HEK293T (cell line): ENCODE measurements at regions not wholly inside any gene's neighbourhood (a gene's known extent, or its start where the extent isn't known, plus 50 kb on each side); places are given as distances from the start of the nearest gene placed in this dataset.

Experiments
- CTCF ChIA-PET: fragments of 350-600 bp; formaldehyde crosslinking; extraction: SDS; loops from one replicate; lab custom pipeline; 2021; ENCODE audit warnings: antibody characterized with exemption, inconsistent platforms; lab: Yijun Ruan, JAX
- POLR2A ChIA-PET: fragments of 350-600 bp; formaldehyde crosslinking; extraction: SDS; loops from one replicate; lab custom pipeline; 2020; ENCODE audit warnings: antibody characterized with exemption, inconsistent platforms; lab: Yijun Ruan, JAX
- DNase-seq: peaks from one replicate; pipeline ENCODE4 v3.0.0; 2012; ENCODE audit warnings: mixed read lengths; ENCODE audit errors: extremely low spot score
- ARNT ChIP-seq: fragments of 450-650 bp; IDR thresholded peaks from 2 replicates; pipeline ENCODE4 v1.6.1; 2017; ENCODE audit warnings: mild to moderate bottlenecking
- BHLHE40 ChIP-seq: fragments of 450-650 bp; IDR thresholded peaks from 2 replicates; pipeline ENCODE4 v1.6.1; 2016; ENCODE audit warnings: mild to moderate bottlenecking, moderate library complexity, borderline replicate concordance
- CTBP1 ChIP-seq: fragments of 450-650 bp; IDR thresholded peaks from 2 replicates; pipeline ENCODE4 v1.6.1; 2016; ENCODE audit warnings: borderline replicate concordance
- ELF4 ChIP-seq: fragments of 450-650 bp; IDR thresholded peaks from 2 replicates; pipeline ENCODE4 v1.6.1; 2017; ENCODE audit warnings: antibody characterized with exemption
- FOXA1 ChIP-seq: fragments of 450-650 bp; IDR thresholded peaks from 2 replicates; pipeline ENCODE4 v1.6.1; 2016; ENCODE audit warnings: mild to moderate bottlenecking
- FOXK2 ChIP-seq: fragments of 450-650 bp; IDR thresholded peaks from 2 replicates; pipeline ENCODE4 v1.6.1; 2016; ENCODE audit warnings: mild to moderate bottlenecking
- FOXM1 ChIP-seq: fragments of 450-650 bp; IDR thresholded peaks from 2 replicates; pipeline ENCODE4 v1.6.1; 2017; ENCODE audit warnings: mild to moderate bottlenecking, borderline replicate concordance
- HDGF ChIP-seq: fragments of 450-650 bp; IDR thresholded peaks from 2 replicates; pipeline ENCODE4 v1.6.1; 2017; ENCODE audit warnings: antibody characterized with exemption, borderline replicate concordance
- L3MBTL2 ChIP-seq: fragments of 450-650 bp; conservative IDR thresholded peaks from 2 replicates; pipeline ENCODE4 v1.6.1; 2016; ENCODE audit warnings: mild to moderate bottlenecking
- LEF1 ChIP-seq: fragments of 450-650 bp; IDR thresholded peaks from 2 replicates; pipeline ENCODE4 v1.6.1; 2017; ENCODE audit warnings: mild to moderate bottlenecking, borderline replicate concordance
- NFRKB ChIP-seq: fragments of 450-650 bp; IDR thresholded peaks from 2 replicates; pipeline ENCODE4 v1.6.1; 2016; ENCODE audit warnings: mild to moderate bottlenecking, moderate library complexity
- SP1 ChIP-seq: fragments of 450-650 bp; IDR thresholded peaks from 2 replicates; pipeline ENCODE4 v1.6.1; 2017
- SUZ12 ChIP-seq: fragments of 450-650 bp; IDR thresholded peaks from 2 replicates; pipeline ENCODE4 v1.6.1; 2016; ENCODE audit warnings: mild to moderate bottlenecking
- TARDBP ChIP-seq: fragments of 450-650 bp; IDR thresholded peaks from 2 replicates; pipeline ENCODE4 v1.6.1; 2016
- ZNF384 ChIP-seq: fragments of 450-650 bp; IDR thresholded peaks from 2 replicates; pipeline ENCODE4 v1.6.1; 2016
- TF ChIP-seq, protein P1 (sequence below): fragments of 450-650 bp; IDR thresholded peaks from 2 replicates; pipeline ENCODE4 v1.6.1; 2016

DNA sequence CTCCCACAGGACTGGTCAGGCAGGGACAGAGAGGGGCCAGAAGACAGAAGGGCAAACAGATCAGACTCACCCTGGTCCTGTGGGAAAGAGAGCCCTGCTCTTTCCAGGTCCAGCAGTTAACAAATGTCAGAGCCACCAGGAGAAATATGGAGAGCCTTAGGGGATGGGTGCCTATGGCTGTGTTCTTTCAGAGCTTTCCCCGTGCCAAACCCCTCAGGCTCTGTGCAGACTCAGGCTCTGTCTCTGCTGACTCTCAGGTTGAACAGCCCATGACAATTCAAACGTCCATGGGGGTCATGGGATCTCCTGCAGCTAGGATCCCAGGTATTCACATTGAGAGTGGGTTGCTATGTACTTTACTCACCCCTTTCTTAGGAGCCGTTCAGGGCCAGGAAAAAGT, 120.8 kb upstream of the ERBB4 start:
- ChIA-PET POLR2A (no interaction called here), CTCF (interaction anchor here (0.5 kb wide), 1 partner anchor 1624 kb away, joined by 3 read pairs; no protein-coding TSS in a partner anchor)
- no peak for TF ChIP-seq L3MBTL2
- TF ChIP-seq FOXM1: no peak
- TF ChIP-seq NFRKB: no peak
- no peak for TF ChIP-seq ZNF384
- no peak for TF ChIP-seq ARNT
- no peak for TF ChIP-seq BHLHE40
- no peak for TF ChIP-seq FOXK2
- TF ChIP-seq, protein P1, sequence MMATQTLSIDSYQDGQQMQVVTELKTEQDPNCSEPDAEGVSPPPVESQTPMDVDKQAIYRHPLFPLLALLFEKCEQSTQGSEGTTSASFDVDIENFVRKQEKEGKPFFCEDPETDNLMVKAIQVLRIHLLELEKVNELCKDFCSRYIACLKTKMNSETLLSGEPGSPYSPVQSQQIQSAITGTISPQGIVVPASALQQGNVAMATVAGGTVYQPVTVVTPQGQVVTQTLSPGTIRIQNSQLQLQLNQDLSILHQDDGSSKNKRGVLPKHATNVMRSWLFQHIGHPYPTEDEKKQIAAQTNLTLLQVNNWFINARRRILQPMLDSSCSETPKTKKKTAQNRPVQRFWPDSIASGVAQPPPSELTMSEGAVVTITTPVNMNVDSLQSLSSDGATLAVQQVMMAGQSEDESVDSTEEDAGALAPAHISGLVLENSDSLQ: no peak
- no peak for TF ChIP-seq SP1
- TF ChIP-seq CTBP1: no peak
- TF ChIP-seq HDGF: no peak
- TF ChIP-seq TARDBP: no peak
- TF ChIP-seq FOXA1: no peak
- TF ChIP-seq ELF4: no peak
- no peak for TF ChIP-seq LEF1
- no peak for TF ChIP-seq SUZ12
- DNase-seq: no peak

DNA sequence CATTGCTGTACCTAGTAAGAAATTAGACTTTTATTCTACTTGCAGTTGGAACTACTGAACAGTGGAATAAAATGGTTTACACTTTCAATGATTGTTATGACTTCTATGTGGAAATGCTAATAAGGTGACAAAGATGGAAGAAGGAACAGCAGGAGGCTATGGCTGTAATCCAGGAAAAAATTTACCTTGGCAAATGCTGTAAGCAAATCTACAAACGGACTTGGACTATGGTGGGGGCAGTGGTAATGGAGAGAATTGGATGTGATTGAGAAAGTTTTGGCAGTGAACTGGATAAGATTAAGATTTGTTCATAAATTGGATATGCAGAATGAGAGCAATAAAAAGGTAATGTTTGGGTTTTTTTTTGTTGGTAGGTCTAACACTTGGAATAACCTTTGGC, 111.0 kb upstream of the ERBB4 start:
- ChIA-PET CTCF (no interaction called here), POLR2A (no interaction called here)
- TF ChIP-seq NFRKB (no peak), ARNT (no peak), BHLHE40 (no peak), HDGF (no peak), FOXA1 (no peak), L3MBTL2 (no peak), FOXM1 (no peak), ELF4 (no peak), FOXK2 (no peak), LEF1 (no peak), SUZ12 (no peak)
- TF ChIP-seq, protein P1: no peak
- DNase-seq: no peak

DNA sequence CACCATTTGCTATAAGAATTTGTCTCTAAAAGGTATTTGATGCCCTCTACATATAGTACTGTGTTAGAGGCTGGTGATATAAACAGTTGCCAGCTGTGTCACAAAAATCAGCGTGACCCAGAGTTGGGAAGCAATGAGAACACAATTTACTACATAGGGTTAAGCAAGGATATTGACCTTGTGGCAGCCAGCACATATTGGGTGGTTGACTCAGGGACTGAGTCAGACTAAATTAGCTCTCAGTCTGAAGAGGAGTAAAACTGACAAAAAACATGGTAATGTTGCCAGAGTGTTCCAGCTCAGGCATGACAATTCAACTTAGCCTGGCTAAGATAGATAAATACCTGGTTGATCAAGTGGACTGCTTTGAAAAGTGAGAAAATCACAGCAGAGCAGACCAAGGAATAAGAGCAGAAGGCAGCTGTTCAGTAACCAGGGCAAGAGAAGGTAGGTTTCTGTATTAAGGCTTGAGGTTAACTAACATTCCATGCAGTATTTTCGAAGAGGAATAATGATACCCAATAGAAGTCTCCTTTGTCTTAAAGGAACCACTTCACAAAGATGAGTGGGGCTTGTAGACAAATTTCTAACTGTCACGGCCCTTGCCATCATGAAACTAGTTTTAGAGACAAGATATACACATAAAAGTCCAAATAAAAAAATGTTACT, 108.2 kb upstream of the ERBB4 start:
- no peak for TF ChIP-seq FOXK2
- no peak for TF ChIP-seq BHLHE40
- no peak for TF ChIP-seq TARDBP
- no peak for TF ChIP-seq ARNT
- TF ChIP-seq HDGF: no peak
- no peak for TF ChIP-seq LEF1
- no peak for DNase-seq
- ChIA-PET POLR2A (no interaction called here), CTCF (no interaction called here)

DNA sequence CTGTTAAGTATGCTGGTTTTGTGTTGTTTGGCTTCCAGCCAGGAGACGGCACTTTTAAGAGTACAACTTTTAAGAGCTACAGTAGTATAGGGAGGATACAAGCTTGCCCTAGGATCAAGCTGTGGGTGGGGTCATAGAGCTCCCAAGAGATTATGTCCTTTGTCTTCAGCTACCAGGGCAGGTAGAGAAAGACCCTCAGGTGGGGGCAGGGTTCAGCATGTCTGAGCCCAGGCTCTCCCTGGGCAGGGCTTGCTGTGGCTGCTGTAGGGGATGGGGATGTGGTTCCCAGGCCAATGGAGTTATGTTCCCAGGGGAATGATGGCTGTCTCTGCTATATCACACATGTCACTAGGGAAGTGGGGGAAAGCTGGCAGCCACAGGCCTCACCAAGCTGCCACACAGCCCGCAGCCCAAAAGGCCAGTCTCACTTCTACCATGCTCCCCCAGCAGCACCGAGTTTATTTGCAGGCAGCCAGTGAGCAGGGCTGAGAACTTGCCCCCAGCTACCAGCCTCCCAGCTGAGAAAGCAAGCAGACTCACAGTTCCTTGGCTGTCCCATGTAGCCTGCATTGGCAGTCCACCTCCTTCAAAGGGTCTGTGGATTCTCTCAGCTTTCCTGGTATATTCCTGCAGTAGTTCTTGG, 105.7 kb upstream of the ERBB4 start:
- ChIA-PET CTCF (no interaction called here), POLR2A (no interaction called here)
- DNase-seq: no peak
- TF ChIP-seq ELF4 (no peak), NFRKB (no peak), HDGF (no peak), LEF1 (no peak), ARNT (no peak), SP1 (no peak), FOXM1 (no peak), L3MBTL2 (no peak), CTBP1 (no peak), FOXK2 (no peak), SUZ12 (no peak), BHLHE40 (no peak), FOXA1 (no peak), TARDBP (no peak), ZNF384 (no peak)
- TF ChIP-seq, protein P1: no peak

DNA sequence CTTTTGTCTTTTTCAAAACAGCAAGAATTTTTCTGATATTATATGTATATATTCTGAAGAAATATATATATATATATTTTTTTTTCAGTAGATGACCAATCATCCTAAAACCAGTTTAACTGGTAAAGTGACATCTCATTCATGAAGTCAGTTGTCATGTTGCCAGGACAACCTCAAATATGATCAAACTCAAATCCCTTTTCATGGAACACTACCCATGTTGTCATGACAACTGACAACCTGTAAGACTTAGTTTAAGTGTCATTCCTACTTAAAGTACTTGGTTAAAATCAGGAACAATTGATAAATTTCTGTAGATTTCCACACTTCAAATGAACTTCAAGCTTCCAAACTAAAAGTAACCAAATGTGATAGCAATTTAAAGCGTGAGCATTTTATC, 101.8 kb upstream of the ERBB4 start:
- ChIA-PET POLR2A (no interaction called here), CTCF (no interaction called here)
- DNase-seq: no peak
- TF ChIP-seq HDGF: no peak
- no peak for TF ChIP-seq BHLHE40
- no peak for TF ChIP-seq TARDBP
- no peak for TF ChIP-seq NFRKB
- TF ChIP-seq, protein P1: no peak
- no peak for TF ChIP-seq FOXA1
- TF ChIP-seq CTBP1: no peak
- no peak for TF ChIP-seq FOXK2
- no peak for TF ChIP-seq LEF1
- TF ChIP-seq FOXM1: no peak
- TF ChIP-seq ELF4: no peak
- TF ChIP-seq L3MBTL2: no peak
- no peak for TF ChIP-seq SUZ12
- TF ChIP-seq SP1: no peak
- TF ChIP-seq ARNT: no peak
- TF ChIP-seq ZNF384: no peak
